MM.1S (cell line): ENCODE measurements at regions not wholly inside any gene's neighbourhood (a gene's known extent, or its start where the extent isn't known, plus 50 kb on each side); places are given as distances from the start of the nearest gene placed in this dataset.
"Not testable (repeated sequence)": the region's sequence is repeated elsewhere in the genome, so short reads cannot be mapped to it uniquely, and the experiment has no call there.

Experiments used
- DNase-seq: peaks from one replicate; pipeline ENCODE4 v3.0.0-alpha.2; 2015
- H2AFZ ChIP-seq: fragments of 300-600 bp; sonication (generic); 2 replicates; pipeline ENCODE4 v1.6.0; 2016; ENCODE audit warnings: antibody characterized with exemption, low read length
- H3F3A ChIP-seq: fragments of 300-600 bp; sonication (generic); 2 replicates; pipeline ENCODE4 v1.6.1; 2016; ENCODE audit warnings: mild to moderate bottlenecking, antibody characterized with exemption, low read length, moderate library complexity, mixed read lengths; ENCODE audit not compliant: insufficient read depth
- H3K27ac ChIP-seq: fragments of 300-600 bp; sonication (generic); 2 replicates; pipeline ENCODE4 v1.5.1; 2016; ENCODE audit warnings: mild to moderate bottlenecking, low read length
- H3K27me3 ChIP-seq: fragments of 300-600 bp; sonication (generic); replicated peaks from 2 replicates; pipeline ENCODE4 v1.6.0; 2016; ENCODE audit warnings: low read length; ENCODE audit not compliant: insufficient read depth
- H3K36me3 ChIP-seq: fragments of 300-600 bp; sonication (generic); replicated peaks from 2 replicates; pipeline ENCODE4 v1.6.1; 2016; ENCODE audit warnings: mild to moderate bottlenecking, low read length, mixed read lengths; ENCODE audit not compliant: insufficient read depth
- H3K4me1 ChIP-seq: fragments of 300-600 bp; sonication (generic); 2 replicates; pipeline ENCODE4 v1.6.1; 2016; ENCODE audit warnings: low read length, mixed read lengths
- H3K4me2 ChIP-seq: fragments of 300-600 bp; sonication (generic); 2 replicates; pipeline ENCODE4 v1.6.0; 2016; ENCODE audit warnings: low read depth, low read length
- H3K4me3 ChIP-seq: fragments of 300-600 bp; sonication (generic); 2 replicates; pipeline ENCODE4 v1.5.1; 2016; ENCODE audit warnings: low read length, mixed read lengths
- H3K79me2 ChIP-seq: fragments of 300-600 bp; sonication (generic); 2 replicates; pipeline ENCODE4 v1.6.1; 2016; ENCODE audit warnings: mixed run types, low read length, mixed read lengths
- H3K9ac ChIP-seq: fragments of 300-600 bp; sonication (generic); 2 replicates; pipeline ENCODE4 v1.6.1; 2016; ENCODE audit warnings: low read length, mixed read lengths
- H3K9me2 ChIP-seq: fragments of 300-600 bp; sonication (generic); replicated peaks from 2 replicates; pipeline ENCODE4 v1.6.1; 2016; ENCODE audit warnings: mild to moderate bottlenecking, low read length, mixed read lengths; ENCODE audit not compliant: insufficient read depth
- H3K9me3 ChIP-seq: fragments of 300-600 bp; sonication (generic); replicated peaks from 2 replicates; pipeline ENCODE4 v1.6.1; 2016; ENCODE audit warnings: mild to moderate bottlenecking, low read length, mixed read lengths; ENCODE audit not compliant: insufficient read depth
- H4K20me1 ChIP-seq: fragments of 300-600 bp; sonication (generic); 2 replicates; pipeline ENCODE4 v1.6.1; 2016; ENCODE audit warnings: mild to moderate bottlenecking, low read length, moderate library complexity, mixed read lengths; ENCODE audit not compliant: insufficient read depth
- CTCF ChIP-seq: fragments of 300-600 bp; sonication (generic); IDR thresholded peaks from 2 replicates; pipeline ENCODE4 v1.5.1; 2016; ENCODE audit warnings: antibody characterized with exemption, low read length, mixed read lengths
- EZH2 ChIP-seq: fragments of 300-600 bp; sonication (generic); optimal IDR thresholded peaks from 2 replicates; pipeline ENCODE3; 2017; ENCODE audit warnings: low read depth, mild to moderate bottlenecking, antibody characterized with exemption, low read length, mixed read lengths
- EZH2phosphoT487 ChIP-seq: fragments of 300-600 bp; sonication (generic); IDR thresholded peaks from 2 replicates; pipeline ENCODE4 v1.6.1; 2018; ENCODE audit warnings: antibody characterized with exemption, low read length

GRCh38 chr10:107969936-107970335, 805.4 kb upstream of the SORCS1 start:
- H3F3A ChIP-seq: no peaks in the 10 kb centered on the region
- H3K9me3 ChIP-seq: no peaks in the 10 kb centered on the region

GRCh38 chr10:107966826-107967225, 802.3 kb upstream of the SORCS1 start:
- no peak overlapping the region for H3K9ac ChIP-seq
- no peaks in the 10 kb centered on the region for H3K9me2 ChIP-seq
- no peaks in the 10 kb centered on the region for H3K27me3 ChIP-seq
- no peaks in the 10 kb centered on the region for H3K4me1 ChIP-seq
- no peaks in the 10 kb centered on the region for H3K79me2 ChIP-seq
- no peaks in the 10 kb centered on the region for H3K9me3 ChIP-seq
- no peak overlapping the region for H3K27ac ChIP-seq
- H2AFZ ChIP-seq: no peak overlapping the region
- TF ChIP-seq EZH2 (no peak), CTCF (no peak), EZH2phosphoT487 (no peak)
- no peak overlapping the region for H3K4me3 ChIP-seq
- H4K20me1 ChIP-seq: no peaks in the 10 kb centered on the region
- DNase-seq: no peak
- no peaks in the 10 kb centered on the region for H3K36me3 ChIP-seq
- H3F3A ChIP-seq: no peaks in the 10 kb centered on the region
- H3K4me2 ChIP-seq: no peak overlapping the region

More at GRCh38 chr10:107969936-107970335, 805.4 kb upstream of the SORCS1 start:
- Histone ChIP-seq H3K4me3 (no peak overlapping the region), H3K9me2 (no peaks in the 10 kb centered on the region), H3K9ac (no peak overlapping the region), H3K79me2 (no peaks in the 10 kb centered on the region), H4K20me1 (no peaks in the 10 kb centered on the region), H3K27me3 (no peaks in the 10 kb centered on the region), H3K4me1 (no peaks in the 10 kb centered on the region), H2AFZ (no peak overlapping the region), H3K4me2 (no peak overlapping the region), H3K36me3 (no peaks in the 10 kb centered on the region), H3K27ac (no peak overlapping the region)
- no peak for DNase-seq
- TF ChIP-seq CTCF (no peak), EZH2 (no peak), EZH2phosphoT487 (no peak)

- no peak overlapping the region for H2AFZ ChIP-seq
- no peak for DNase-seq
- H3K4me2 ChIP-seq: no peak overlapping the region
Observed at GRCh38 chr10:107952649-107953556, 788.4 kb upstream of the SORCS1 start.

GRCh38 chr10:107950411-107951062, 786.0 kb upstream of the SORCS1 start:
- H3K4me3 ChIP-seq, H3K36me3 ChIP-seq, H3K4me1 ChIP-seq, H3F3A ChIP-seq, DNase-seq, H3K27me3 ChIP-seq, H3K9me2 ChIP-seq, H2AFZ ChIP-seq, H3K9ac ChIP-seq, H4K20me1 ChIP-seq, H3K79me2 ChIP-seq, H3K27ac ChIP-seq, H3K4me2 ChIP-seq, H3K9me3 ChIP-seq: not testable (repeated sequence)

More at GRCh38 chr10:107952649-107953556, 788.4 kb upstream of the SORCS1 start:
- Histone ChIP-seq H3K9ac (no peak overlapping the region), H3K4me3 (no peak overlapping the region), H3K27me3 (no peaks in the 10 kb centered on the region), H3F3A (no peaks in the 10 kb centered on the region), H3K36me3 (no peaks in the 10 kb centered on the region), H3K79me2 (no peaks in the 10 kb centered on the region), H3K9me2 (no peaks in the 10 kb centered on the region), H3K9me3 (no peaks in the 10 kb centered on the region), H3K4me1 (no peaks in the 10 kb centered on the region), H3K27ac (no peak overlapping the region), H4K20me1 (no peaks in the 10 kb centered on the region)
- no peak for TF ChIP-seq CTCF
- no peak for TF ChIP-seq EZH2
- no peak for TF ChIP-seq EZH2phosphoT487
